H9 (cell line): ENCODE measurements at regions not wholly inside any gene's neighbourhood (a gene's known extent, or its start where the extent isn't known, plus 50 kb on each side); places are given as distances from the start of the nearest gene placed in this dataset.

Source experiments
- DNase-seq: peaks from one replicate; pipeline ENCODE4 v3.0.0-alpha.2; 2017
- H2AFZ ChIP-seq: one replicate; pipeline ENCODE4 v1.6.1; 2013; ENCODE audit warnings: mild to moderate bottlenecking, low read length, control low read depth, moderate library complexity
- H2AK5ac ChIP-seq: 2 replicates; pipeline ENCODE4 v1.6.1; 2013; ENCODE audit warnings: low read length, control low read depth, mixed read lengths; ENCODE audit not compliant: insufficient read length
- H2BK120ac ChIP-seq: one replicate; pipeline ENCODE4 v1.6.1; 2013; ENCODE audit warnings: low read depth, mild to moderate bottlenecking, low read length, control low read depth, inconsistent platforms; ENCODE audit not compliant: poor library complexity, severe bottlenecking
- H2BK12ac ChIP-seq: 2 replicates; pipeline ENCODE4 v1.6.1; 2013; ENCODE audit warnings: low read length, control low read depth, mixed read lengths, low read depth; ENCODE audit not compliant: insufficient read length
- H2BK15ac ChIP-seq: 2 replicates; pipeline ENCODE4 v1.6.1; 2013; ENCODE audit warnings: low read depth, low read length, control low read depth
- H2BK20ac ChIP-seq: one replicate; pipeline ENCODE4 v1.6.1; 2013; ENCODE audit warnings: low read depth, mild to moderate bottlenecking, low read length, control low read depth, inconsistent platforms; ENCODE audit not compliant: poor library complexity, severe bottlenecking
- H2BK5ac ChIP-seq: 2 replicates; pipeline ENCODE4 v1.6.1; 2013; ENCODE audit warnings: low read length, control low read depth, mixed read lengths; ENCODE audit not compliant: insufficient read length
- H3K14ac ChIP-seq: 2 replicates; pipeline ENCODE4 v1.6.1; 2013; ENCODE audit warnings: low read length, control low read depth; ENCODE audit not compliant: insufficient read depth
- H3K18ac ChIP-seq: 2 replicates; pipeline ENCODE4 v1.6.1; 2013; ENCODE audit warnings: low read depth, mild to moderate bottlenecking, mixed read lengths, low read length, control low read depth; ENCODE audit not compliant: insufficient read length
- H3K23ac ChIP-seq: 2 replicates; pipeline ENCODE4 v1.6.1; 2013; ENCODE audit warnings: low read length, control low read depth, mixed read lengths, low read depth; ENCODE audit not compliant: insufficient read length
- H3K23me2 ChIP-seq: 2 replicates; pipeline ENCODE4 v1.6.1; 2013; ENCODE audit warnings: low read depth, mild to moderate bottlenecking, mixed read lengths, low read length, control low read depth; ENCODE audit not compliant: insufficient read length, poor library complexity, severe bottlenecking
- H3K27ac ChIP-seq: 2 replicates; pipeline ENCODE4 v1.5.1; 2013; ENCODE audit warnings: low read length, control low read depth, mixed read lengths, low read depth; ENCODE audit not compliant: insufficient read length
- H3K27me3 ChIP-seq: 2 replicates; pipeline ENCODE4 v1.6.1; 2013; ENCODE audit warnings: low read length, control low read depth, inconsistent platforms; ENCODE audit not compliant: insufficient read depth
- H3K4ac ChIP-seq: 2 replicates; pipeline ENCODE4 v1.6.1; 2013; ENCODE audit warnings: low read depth, mild to moderate bottlenecking, control low read depth, inconsistent platforms, low read length, moderate library complexity
- H3K4me1 ChIP-seq: 2 replicates; pipeline ENCODE4 v1.6.1; 2013; ENCODE audit warnings: low read length, control low read depth, inconsistent platforms; ENCODE audit not compliant: insufficient read depth
- H3K4me2 ChIP-seq: 2 replicates; pipeline ENCODE4 v1.6.1; 2013; ENCODE audit warnings: low read length, control low read depth, mixed read lengths; ENCODE audit not compliant: insufficient read length, insufficient read depth
- H3K56ac ChIP-seq: 2 replicates; pipeline ENCODE4 v1.6.1; 2013; ENCODE audit warnings: low read depth, mild to moderate bottlenecking, mixed read lengths, low read length, control low read depth; ENCODE audit not compliant: insufficient read length
- H3K79me1 ChIP-seq: 2 replicates; pipeline ENCODE4 v1.6.1; 2013; ENCODE audit warnings: low read depth, mild to moderate bottlenecking, moderate library complexity, low read length, control low read depth, inconsistent platforms; ENCODE audit not compliant: insufficient read depth, poor library complexity, severe bottlenecking
- H3K79me2 ChIP-seq: 2 replicates; pipeline ENCODE4 v1.6.1; 2013; ENCODE audit warnings: low read length, control low read depth, inconsistent platforms; ENCODE audit not compliant: insufficient read depth
- H3K9ac ChIP-seq: 2 replicates; pipeline ENCODE4 v1.6.1; 2013; ENCODE audit warnings: low read length, control low read depth, mixed read lengths; ENCODE audit not compliant: insufficient read length; ENCODE audit errors: extremely low read depth
- H3K9me3 ChIP-seq: one replicate; pipeline ENCODE4 v1.6.1; 2013; ENCODE audit warnings: low read depth, low read length, inconsistent platforms; ENCODE audit not compliant: control insufficient read depth
- H3T11ph ChIP-seq: one replicate; pipeline ENCODE4 v1.6.1; 2013; ENCODE audit warnings: mild to moderate bottlenecking, low read length, control low read depth, inconsistent platforms
- H4K20me1 ChIP-seq: one replicate; pipeline ENCODE4 v1.6.1; 2013; ENCODE audit not compliant: control insufficient read depth, insufficient read length, insufficient read depth
- H4K5ac ChIP-seq: 2 replicates; pipeline ENCODE4 v1.6.1; 2013; ENCODE audit warnings: low read depth, mild to moderate bottlenecking, mixed read lengths, low read length, control low read depth; ENCODE audit not compliant: insufficient read length
- H4K8ac ChIP-seq: replicated peaks from 2 replicates; pipeline ENCODE4 v1.6.1; 2013; ENCODE audit warnings: low read length, control low read depth, mixed read lengths, low read depth; ENCODE audit not compliant: insufficient read length
- H4K91ac ChIP-seq: 2 replicates; pipeline ENCODE4 v1.6.1; 2013; ENCODE audit warnings: low read depth, mild to moderate bottlenecking, moderate library complexity, mixed read lengths, low read length, control low read depth; ENCODE audit not compliant: insufficient read length
- H3K27ac Mint-ChIP-seq, 3 experiments: 2 replicates in 2 of 3; 3 replicates in 1 of 3; pipeline ENCODE4 v1.8.0; 2020 to 2021; ENCODE audit warnings: mixed read lengths in 3 of 3, mild to moderate bottlenecking in 1 of 3, moderate library complexity in 1 of 3
- H3K27me3 Mint-ChIP-seq: 2 replicates; pipeline ENCODE4 v1.8.0; 2021; ENCODE audit warnings: low read depth, mild to moderate bottlenecking, moderate library complexity, mixed read lengths
- H3K36me3 Mint-ChIP-seq, 3 experiments: 2 replicates in 2 of 3; 3 replicates in 1 of 3; pipeline ENCODE4 v1.8.0; 2020 to 2021; ENCODE audit warnings: low read depth in 3 of 3, mixed read lengths in 3 of 3; ENCODE audit not compliant: insufficient read depth in 1 of 3
- H3K4me1 Mint-ChIP-seq, 2 experiments: 2 replicates each; pipeline ENCODE4 v1.8.0; 2020; ENCODE audit warnings: mixed read lengths in 2 of 2
- H3K4me3 Mint-ChIP-seq, 2 experiments: 2 replicates in 1 of 2; 3 replicates in 1 of 2; pipeline ENCODE4 v1.8.0; 2020 to 2021; ENCODE audit warnings: mild to moderate bottlenecking in 2 of 2, mixed read lengths in 2 of 2, moderate library complexity in 1 of 2
- H3K9me3 Mint-ChIP-seq, 2 experiments: 2 replicates in 1 of 2; 3 replicates in 1 of 2; pipeline ENCODE4 v1.8.0; 2020; ENCODE audit warnings: mild to moderate bottlenecking in 2 of 2, mixed read lengths in 2 of 2, moderate library complexity in 1 of 2
- whole genome bisulfite sequencing: extraction: QIAGEN DNeasy Blood & Tissue Kit; methylation state at CpG from one replicate; pipeline ENCODE4 v1.1.7; 2013; ENCODE audit warnings: missing lambda C conversion rate, low lambda C conversion rate, mixed read lengths; ENCODE audit not compliant: insufficient read length; ENCODE audit errors: extremely low coverage; 5-methylcytosine and 5-hydroxymethylcytosine counted together
- TF ChIP-seq, protein P1 (sequence below): fragments of 200-600 bp; sonication (generic); conservative IDR thresholded peaks from 3 replicates; pipeline ENCODE4 v1.8.0; 2021; ENCODE audit warnings: antibody characterized with exemption, mild to moderate bottlenecking

GRCh38 chr18:47756364-47757016, 174.0 kb downstream of the SMAD2 start:
- Histone ChIP-seq H3K27me3 (no peaks in the 10 kb centered on the region), H3K4me1 (no peaks in the 10 kb centered on the region), H3K23me2 (no peaks in the 10 kb centered on the region), H2BK15ac (no peak overlapping the region), H4K20me1 (no peaks in the 10 kb centered on the region), H3K18ac (no peak overlapping the region), H3K79me1 (no peaks in the 10 kb centered on the region), H3K56ac (no peak overlapping the region), H2BK5ac (no peak overlapping the region), H3T11ph (no peak overlapping the region), H2BK20ac (no peak overlapping the region), H2AK5ac (no peak overlapping the region), H2AFZ (no peak overlapping the region), H3K79me2 (no peaks in the 10 kb centered on the region), H3K23ac (no peak overlapping the region), H3K4ac (no peak overlapping the region), H3K14ac (no peak overlapping the region), H2BK12ac (no peak overlapping the region), H3K9ac (no peak overlapping the region), H3K4me2 (no peak overlapping the region), H3K27ac (no peak overlapping the region), H4K8ac (no peak overlapping the region), H4K5ac (no peak overlapping the region), H2BK120ac (no peak overlapping the region), H3K9me3 (no peaks in the 10 kb centered on the region), H4K91ac (no peak overlapping the region)
- H3K4me3 Mint-ChIP-seq: peak overlapping the region in 1 of 2 experiments; percentile 5; a peak in 1 of 5 replicates
- no peak overlapping the region for H3K27ac Mint-ChIP-seq
- peak; percentile 81 for DNase-seq
- no CpG with 5 or more reads among the region's 9 CpGs for WGBS
- H3K4me1 Mint-ChIP-seq: peaks cover 5 to 14% of the 10 kb centered on the region in 2 experiments
- peaks cover 18% of the 10 kb centered on the region for H3K27me3 Mint-ChIP-seq
- peaks cover 0 to 23% (median 2%) of the 10 kb centered on the region in 3 experiments; a peak in 5 of 7 replicates for H3K36me3 Mint-ChIP-seq
- TF ChIP-seq, protein P1, sequence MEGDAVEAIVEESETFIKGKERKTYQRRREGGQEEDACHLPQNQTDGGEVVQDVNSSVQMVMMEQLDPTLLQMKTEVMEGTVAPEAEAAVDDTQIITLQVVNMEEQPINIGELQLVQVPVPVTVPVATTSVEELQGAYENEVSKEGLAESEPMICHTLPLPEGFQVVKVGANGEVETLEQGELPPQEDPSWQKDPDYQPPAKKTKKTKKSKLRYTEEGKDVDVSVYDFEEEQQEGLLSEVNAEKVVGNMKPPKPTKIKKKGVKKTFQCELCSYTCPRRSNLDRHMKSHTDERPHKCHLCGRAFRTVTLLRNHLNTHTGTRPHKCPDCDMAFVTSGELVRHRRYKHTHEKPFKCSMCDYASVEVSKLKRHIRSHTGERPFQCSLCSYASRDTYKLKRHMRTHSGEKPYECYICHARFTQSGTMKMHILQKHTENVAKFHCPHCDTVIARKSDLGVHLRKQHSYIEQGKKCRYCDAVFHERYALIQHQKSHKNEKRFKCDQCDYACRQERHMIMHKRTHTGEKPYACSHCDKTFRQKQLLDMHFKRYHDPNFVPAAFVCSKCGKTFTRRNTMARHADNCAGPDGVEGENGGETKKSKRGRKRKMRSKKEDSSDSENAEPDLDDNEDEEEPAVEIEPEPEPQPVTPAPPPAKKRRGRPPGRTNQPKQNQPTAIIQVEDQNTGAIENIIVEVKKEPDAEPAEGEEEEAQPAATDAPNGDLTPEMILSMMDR: peak; percentile 97
- peaks cover 13 to 16% of the 10 kb centered on the region in 2 experiments for H3K9me3 Mint-ChIP-seq
